Ectodermal cell (in vitro differentiated cells): ENCODE measurements at regions not wholly inside any gene's neighbourhood (a gene's known extent, or its start where the extent isn't known, plus 50 kb on each side); places are given as distances from the start of the nearest gene placed in this dataset.

Experiments used
- H3K27ac ChIP-seq: 2 replicates; pipeline ENCODE4 v1.7.0; 2013; ENCODE audit warnings: mild to moderate bottlenecking, low read depth, low read length; ENCODE audit not compliant: insufficient read depth, poor library complexity, severe bottlenecking
- H3K27me3 ChIP-seq: 2 replicates; pipeline ENCODE4 v1.7.0; 2013; ENCODE audit warnings: mild to moderate bottlenecking, low read length; ENCODE audit not compliant: insufficient read depth, control insufficient read depth, poor library complexity, severe bottlenecking
- H3K36me3 ChIP-seq: one replicate; pipeline ENCODE4 v1.7.0; 2013; ENCODE audit warnings: low read length; ENCODE audit not compliant: control insufficient read depth, insufficient read depth
- H3K4me1 ChIP-seq: one replicate; pipeline ENCODE4 v1.7.0; 2013; ENCODE audit warnings: low read length; ENCODE audit not compliant: control insufficient read depth, insufficient read depth
- H3K4me3 ChIP-seq: 2 replicates; pipeline ENCODE4 v1.7.0; 2013; ENCODE audit warnings: low read depth, low read length, control low read depth; ENCODE audit not compliant: insufficient read depth
- H3K9me3 ChIP-seq: 2 replicates; pipeline ENCODE4 v1.7.0; 2013; ENCODE audit warnings: mild to moderate bottlenecking, low read length, moderate library complexity; ENCODE audit not compliant: control insufficient read depth
- WGBS, 2 experiments: methylation state at CpG; one replicate each; pipeline ENCODE4 v1.1.7; 2013; ENCODE audit warnings: missing lambda C conversion rate in 2 of 2; 5-methylcytosine and 5-hydroxymethylcytosine counted together

DNA sequence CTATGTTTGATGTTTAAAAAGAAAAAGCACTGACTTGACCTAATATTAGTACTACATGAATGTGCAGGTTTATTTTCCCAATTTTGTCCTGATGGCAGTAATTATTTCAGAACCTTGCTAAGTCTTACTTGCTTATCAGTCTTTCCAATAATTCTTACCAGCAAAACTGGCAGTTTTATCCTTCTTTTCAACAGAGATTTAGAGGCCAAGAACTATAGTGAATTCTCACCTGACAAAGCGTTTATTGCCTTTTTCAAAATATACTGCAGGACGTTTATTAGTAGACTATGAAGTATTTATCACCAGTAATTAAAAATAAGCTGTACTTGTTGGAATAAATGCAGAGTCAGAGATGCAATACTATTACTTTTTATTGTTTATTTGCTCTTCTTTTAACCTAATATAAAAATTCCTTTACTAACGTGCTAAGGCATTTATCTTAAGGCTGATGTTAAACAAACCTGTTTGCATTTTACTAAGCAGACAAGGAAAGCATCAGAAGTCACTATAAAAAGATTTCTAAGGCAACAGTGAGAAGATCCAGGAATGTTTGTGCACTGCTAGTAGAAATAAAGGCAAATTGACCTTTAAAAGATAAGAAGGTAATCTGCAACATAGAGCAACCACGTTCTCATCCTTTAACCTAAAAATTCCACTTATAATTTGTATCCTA, 80.3 kb upstream of the NOCT start:
- 88 to 93% methylated on average over 2 to 3 of the region's 4 CpGs for WGBS, 2 experiments
- Histone ChIP-seq H3K27ac (no peak overlapping the region), H3K36me3 (no peaks in the 10 kb centered on the region), H3K4me1 (peaks cover 9% of the 10 kb centered on the region), H3K4me3 (no peak overlapping the region), H3K27me3 (no peaks in the 10 kb centered on the region), H3K9me3 (no peaks in the 10 kb centered on the region)

DNA sequence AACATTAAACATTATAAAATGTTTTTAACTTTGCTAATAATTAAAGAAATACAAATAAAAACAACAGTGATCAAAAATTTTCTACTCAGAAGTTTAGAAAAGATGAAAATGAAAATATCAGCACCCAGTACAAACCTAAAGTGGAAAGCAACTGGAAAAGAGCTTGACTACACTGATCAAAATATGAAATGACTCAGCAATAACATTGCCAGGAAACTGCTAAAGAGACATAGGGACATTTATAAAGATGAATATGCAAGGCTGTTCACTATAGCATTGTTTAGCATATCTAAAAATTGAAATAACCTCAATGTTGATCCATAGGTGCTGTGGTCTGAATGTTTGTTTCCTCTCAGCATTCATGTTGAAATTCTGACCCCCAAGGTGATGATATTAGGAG, 88.5 kb upstream of the NOCT start:
- Histone ChIP-seq H3K27me3 (no peaks in the 10 kb centered on the region), H3K36me3 (no peaks in the 10 kb centered on the region), H3K27ac (no peak overlapping the region), H3K9me3 (no peaks in the 10 kb centered on the region), H3K4me1 (no peaks in the 10 kb centered on the region), H3K4me3 (no peak overlapping the region)

DNA sequence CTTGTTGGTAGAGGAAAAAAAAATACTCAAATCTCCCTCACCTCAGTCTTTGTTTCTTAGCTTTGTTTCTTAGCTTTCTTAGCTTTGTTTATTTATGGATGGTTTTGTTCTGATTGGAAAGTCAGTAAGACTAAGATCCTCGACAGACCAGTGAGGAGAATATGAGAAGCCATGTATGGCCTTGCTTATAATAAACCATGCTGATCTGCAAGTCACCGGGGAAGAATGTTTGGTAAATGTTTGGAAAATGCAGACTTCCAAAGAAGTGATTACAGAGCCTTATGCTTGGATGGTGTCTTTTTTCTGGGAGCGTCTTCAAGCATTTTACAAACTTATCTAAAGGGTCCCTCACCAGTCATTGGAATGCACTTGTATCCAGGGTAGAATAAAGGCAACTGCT, 90.1 kb upstream of the NOCT start:
- no peaks in the 10 kb centered on the region for H3K4me1 ChIP-seq
- no peaks in the 10 kb centered on the region for H3K36me3 ChIP-seq
- H3K27me3 ChIP-seq: no peaks in the 10 kb centered on the region
- no peaks in the 10 kb centered on the region for H3K9me3 ChIP-seq
- WGBS, 2 experiments: 92 to 97% methylated on average over 3 of the region's 3 CpGs
- no peak overlapping the region for H3K4me3 ChIP-seq
- H3K27ac ChIP-seq: no peak overlapping the region

GRCh38 chr4:138919094-138919936, 96.3 kb upstream of the NOCT start:
- Histone ChIP-seq H3K4me1 (no peaks in the 10 kb centered on the region), H3K27ac (no peak overlapping the region), H3K27me3 (no peaks in the 10 kb centered on the region), H3K36me3 (no peaks in the 10 kb centered on the region), H3K9me3 (no peaks in the 10 kb centered on the region), H3K4me3 (no peak overlapping the region)
- 45 to 49% methylated on average over 26 to 27 of the region's 27 CpGs for WGBS, 2 experiments

- H3K27ac ChIP-seq: no peak overlapping the region
- H3K36me3 ChIP-seq: no peaks in the 10 kb centered on the region
- 91% methylated on average over 15 of the region's 15 CpGs for WGBS, 2 experiments
- no peaks in the 10 kb centered on the region for H3K4me1 ChIP-seq
- H3K4me3 ChIP-seq: no peak overlapping the region
- no peaks in the 10 kb centered on the region for H3K9me3 ChIP-seq
- H3K27me3 ChIP-seq: no peaks in the 10 kb centered on the region
These were observed 97.3 kb upstream of the NOCT start for GRCh38 chr4:138918169-138918869.

DNA sequence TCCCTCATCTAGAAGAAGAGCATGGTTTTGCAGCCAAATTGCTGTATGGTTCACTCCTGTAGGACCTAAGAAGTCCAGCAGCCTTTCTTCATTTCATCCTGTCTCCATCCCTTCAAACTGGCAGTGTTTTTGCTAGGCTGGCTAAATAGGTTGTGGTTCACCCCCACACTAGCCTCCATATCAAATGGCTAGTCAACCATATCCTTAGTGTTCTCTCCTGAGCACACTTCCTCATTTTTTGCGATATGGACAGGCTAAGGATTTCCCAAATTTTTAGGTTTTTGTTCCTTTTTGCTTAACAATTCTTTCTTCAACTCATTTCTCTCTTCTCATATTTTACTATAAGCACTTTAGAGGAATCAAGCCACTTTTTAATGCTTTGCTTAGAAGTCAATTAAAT, 98.8 kb upstream of the NOCT start:
- H3K4me1 ChIP-seq: no peaks in the 10 kb centered on the region
- no peak overlapping the region for H3K4me3 ChIP-seq
- 94 to 97% methylated on average over 1 of the region's 1 CpG for WGBS, 2 experiments
- no peaks in the 10 kb centered on the region for H3K36me3 ChIP-seq
- no peaks in the 10 kb centered on the region for H3K27me3 ChIP-seq
- H3K9me3 ChIP-seq: no peaks in the 10 kb centered on the region
- no peak overlapping the region for H3K27ac ChIP-seq

DNA sequence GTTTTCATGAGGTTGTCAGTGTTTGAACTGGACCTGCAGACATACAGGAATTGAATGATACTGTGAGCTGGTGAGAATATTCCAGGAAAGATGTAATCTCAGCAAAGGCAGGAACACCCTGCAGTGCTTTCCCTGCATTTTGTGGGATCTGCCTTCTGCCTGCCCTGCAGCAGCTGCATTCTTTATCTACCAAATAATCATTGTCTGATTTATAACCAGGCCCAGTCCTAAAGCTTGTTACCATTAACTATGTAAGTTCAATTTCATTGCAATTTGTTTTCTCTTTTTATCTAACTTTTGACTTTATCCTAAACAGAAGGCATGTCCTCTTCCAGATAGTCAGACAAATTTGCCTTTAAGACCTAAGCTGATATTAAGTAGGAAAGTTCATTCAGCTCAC, 99.8 kb upstream of the NOCT start:
- H3K4me1 ChIP-seq: peaks cover 8% of the 10 kb centered on the region
- H3K36me3 ChIP-seq: no peaks in the 10 kb centered on the region
- H3K27me3 ChIP-seq: no peaks in the 10 kb centered on the region
- no peaks in the 10 kb centered on the region for H3K9me3 ChIP-seq
- no peak overlapping the region for H3K4me3 ChIP-seq
- no peak overlapping the region for H3K27ac ChIP-seq

GRCh38 chr4:138912704-138913340, 102.8 kb upstream of the NOCT start:
- no peaks in the 10 kb centered on the region for H3K36me3 ChIP-seq
- H3K27me3 ChIP-seq: no peaks in the 10 kb centered on the region
- 69 to 78% methylated on average over 3 of the region's 3 CpGs for WGBS, 2 experiments
- H3K9me3 ChIP-seq: no peaks in the 10 kb centered on the region
- H3K4me1 ChIP-seq: peaks cover 15% of the 10 kb centered on the region
- H3K27ac ChIP-seq: no peak overlapping the region
- H3K4me3 ChIP-seq: no peak overlapping the region

DNA sequence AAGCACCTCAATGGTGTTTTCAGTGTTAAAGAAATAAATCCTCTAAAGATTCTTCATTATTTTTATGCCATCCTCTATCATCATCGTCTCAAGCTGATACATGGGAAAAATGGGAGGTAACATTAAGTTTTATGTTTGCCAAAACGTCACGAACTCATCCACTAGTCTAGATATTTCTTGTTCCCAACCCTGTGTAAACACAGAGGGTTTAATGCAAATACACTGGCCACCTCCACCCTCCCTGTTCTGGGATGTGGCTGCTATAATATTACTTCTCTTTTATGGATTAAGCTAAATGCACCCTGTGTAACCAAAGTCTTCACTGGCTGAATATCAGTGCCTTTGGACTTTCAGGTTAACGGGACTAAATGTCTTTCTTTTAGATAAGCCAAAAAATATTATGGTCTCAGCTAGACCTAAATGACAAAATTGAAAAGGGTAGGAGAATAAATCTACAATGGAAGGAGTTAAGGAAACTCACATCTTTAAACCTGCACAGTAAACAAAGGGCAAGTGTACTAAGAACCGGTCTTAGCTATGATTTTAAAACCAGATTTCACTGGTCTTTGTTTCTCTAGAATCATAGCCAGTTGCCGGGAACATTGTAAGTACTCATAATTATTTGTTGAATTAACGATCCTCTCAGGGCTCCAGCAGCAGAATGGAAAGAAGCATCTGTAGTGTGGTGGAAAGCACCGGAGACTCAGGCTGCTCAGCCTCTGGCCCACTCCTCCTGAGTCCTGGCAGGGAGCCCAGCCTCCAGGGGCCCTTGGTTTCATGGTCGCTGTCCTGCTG, 103.5 kb upstream of the NOCT start:
- no peaks in the 10 kb centered on the region for H3K36me3 ChIP-seq
- peaks cover 15% of the 10 kb centered on the region for H3K4me1 ChIP-seq
- no peak overlapping the region for H3K27ac ChIP-seq
- H3K27me3 ChIP-seq: no peaks in the 10 kb centered on the region
- WGBS, 2 experiments: 89 to 91% methylated on average over 9 of the region's 9 CpGs
- no peak overlapping the region for H3K4me3 ChIP-seq
- H3K9me3 ChIP-seq: no peaks in the 10 kb centered on the region
